AG04449 (cell line): ENCODE measurements at regions not wholly inside any gene's neighbourhood (a gene's known extent, or its start where the extent isn't known, plus 50 kb on each side); places are given as distances from the start of the nearest gene placed in this dataset.

Experiments used
- CTCF ChIA-PET: fragments of 350-600 bp; formaldehyde crosslinking; extraction: SDS; loops from one replicate; lab custom pipeline; 2021; ENCODE audit warnings: antibody characterized with exemption; lab: Yijun Ruan, JAX
- POLR2A ChIA-PET: fragments of 400-600, 350-600 bp; formaldehyde crosslinking; extraction: SDS; loops from one replicate; lab custom pipeline; 2020; ENCODE audit warnings: antibody characterized with exemption, inconsistent platforms; lab: Yijun Ruan, JAX
- DNase-seq: peaks from one replicate; pipeline ENCODE4 v3.0.0-alpha.2; 2010; ENCODE audit warnings: low read depth, low spot score
- H3K4me3 ChIP-seq: 2 replicates; pipeline ENCODE4 v1.5.1; 2011; ENCODE audit warnings: low read depth, mild to moderate bottlenecking, control low read depth, low read length
- TF ChIP-seq, protein P1 (sequence below): IDR thresholded peaks from one replicate; pipeline ENCODE4 v1.5.1; 2011; ENCODE audit warnings: mild to moderate bottlenecking, moderate library complexity, low read length, control low read depth, inconsistent platforms; ENCODE audit not compliant: insufficient read depth; ENCODE audit errors: missing control alignments

DNA sequence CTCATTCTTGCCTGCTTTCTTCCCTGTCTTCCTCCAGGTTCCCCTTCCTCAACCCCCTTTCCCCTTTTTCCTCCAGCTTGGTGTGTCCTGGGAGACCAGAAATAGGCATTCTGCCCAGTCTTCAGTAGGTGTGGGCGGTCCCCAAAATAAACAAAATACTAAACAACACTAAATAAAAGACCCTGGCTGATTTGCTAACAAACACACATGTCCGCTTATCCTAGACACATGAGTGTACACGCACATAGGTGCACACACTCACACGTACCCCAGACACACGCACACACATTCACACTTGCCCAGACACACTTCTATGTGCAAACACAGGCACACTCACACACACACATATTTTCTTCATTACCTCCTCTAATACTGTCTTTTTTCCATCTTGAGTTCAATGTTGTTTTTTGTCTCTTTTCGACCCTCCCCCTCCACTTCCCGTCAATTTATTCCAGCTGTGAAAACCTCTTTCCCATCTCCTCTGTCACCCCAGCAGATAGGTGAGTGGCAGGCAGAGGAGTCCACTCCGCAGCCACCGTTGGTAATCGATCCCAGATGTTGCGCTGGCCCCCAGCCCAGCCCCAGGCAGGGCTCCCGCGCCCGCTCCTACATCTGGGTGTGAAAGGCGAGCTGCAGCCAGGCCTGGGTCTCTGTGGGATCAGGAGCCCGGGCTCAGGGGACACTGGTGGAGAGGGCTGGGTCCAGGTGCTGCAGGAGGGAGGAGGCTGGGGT is 56.9 kb upstream of the FOXP4 start:
- no peak overlapping the region for H3K4me3 ChIP-seq
- POLR2A ChIA-PET: interaction anchor here (0.6 to 1.1 kb wide), 2 partner anchors 15 to 95 kb away, joined by 3 to 4 read pairs; no protein-coding TSS in a partner anchor
- CTCF ChIA-PET: interaction anchor here (1.2 to 2.5 kb wide), 4 partner anchors 10 to 194 kb away, joined by 3 to 8 read pairs (median 4); no protein-coding TSS in a partner anchor
- DNase-seq: no peak
- TF ChIP-seq, protein P1, sequence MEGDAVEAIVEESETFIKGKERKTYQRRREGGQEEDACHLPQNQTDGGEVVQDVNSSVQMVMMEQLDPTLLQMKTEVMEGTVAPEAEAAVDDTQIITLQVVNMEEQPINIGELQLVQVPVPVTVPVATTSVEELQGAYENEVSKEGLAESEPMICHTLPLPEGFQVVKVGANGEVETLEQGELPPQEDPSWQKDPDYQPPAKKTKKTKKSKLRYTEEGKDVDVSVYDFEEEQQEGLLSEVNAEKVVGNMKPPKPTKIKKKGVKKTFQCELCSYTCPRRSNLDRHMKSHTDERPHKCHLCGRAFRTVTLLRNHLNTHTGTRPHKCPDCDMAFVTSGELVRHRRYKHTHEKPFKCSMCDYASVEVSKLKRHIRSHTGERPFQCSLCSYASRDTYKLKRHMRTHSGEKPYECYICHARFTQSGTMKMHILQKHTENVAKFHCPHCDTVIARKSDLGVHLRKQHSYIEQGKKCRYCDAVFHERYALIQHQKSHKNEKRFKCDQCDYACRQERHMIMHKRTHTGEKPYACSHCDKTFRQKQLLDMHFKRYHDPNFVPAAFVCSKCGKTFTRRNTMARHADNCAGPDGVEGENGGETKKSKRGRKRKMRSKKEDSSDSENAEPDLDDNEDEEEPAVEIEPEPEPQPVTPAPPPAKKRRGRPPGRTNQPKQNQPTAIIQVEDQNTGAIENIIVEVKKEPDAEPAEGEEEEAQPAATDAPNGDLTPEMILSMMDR: no peak

DNA sequence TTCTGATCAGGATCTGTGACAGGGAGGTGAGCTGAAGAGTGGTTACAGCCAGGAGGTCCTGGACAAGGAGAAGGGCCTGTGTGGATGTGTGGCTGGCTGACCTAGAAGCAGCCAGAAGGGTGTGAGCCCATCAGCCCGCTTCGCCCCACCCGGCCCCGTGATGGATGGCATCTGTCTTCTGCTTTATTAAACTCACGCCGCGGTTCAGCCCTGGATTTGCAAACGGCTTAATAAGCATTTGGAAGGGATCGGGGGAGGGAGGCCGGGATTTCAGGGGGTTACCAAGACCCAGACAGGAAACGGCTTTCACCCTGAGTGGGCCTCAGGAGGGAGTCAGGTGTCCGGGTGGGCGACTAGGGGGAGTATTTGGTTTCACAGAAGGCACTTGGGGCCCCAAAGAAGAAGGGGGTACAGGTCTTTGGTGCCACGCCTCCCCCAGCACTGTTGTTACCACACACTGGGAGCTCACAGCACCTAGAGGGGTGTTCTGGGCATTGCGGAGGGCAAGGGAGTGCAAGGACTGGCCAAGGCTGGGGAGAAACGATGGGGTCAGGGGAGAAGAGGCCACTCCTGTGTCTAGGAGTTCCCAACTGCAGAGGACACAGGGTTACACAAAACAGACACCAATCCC is 53.8 kb upstream of the FOXP4 start:
- TF ChIP-seq, protein P1: no peak
- CTCF ChIA-PET: no interaction called here
- DNase-seq: no peak
- POLR2A ChIA-PET: no interaction called here
- no peak overlapping the region for H3K4me3 ChIP-seq

DNA sequence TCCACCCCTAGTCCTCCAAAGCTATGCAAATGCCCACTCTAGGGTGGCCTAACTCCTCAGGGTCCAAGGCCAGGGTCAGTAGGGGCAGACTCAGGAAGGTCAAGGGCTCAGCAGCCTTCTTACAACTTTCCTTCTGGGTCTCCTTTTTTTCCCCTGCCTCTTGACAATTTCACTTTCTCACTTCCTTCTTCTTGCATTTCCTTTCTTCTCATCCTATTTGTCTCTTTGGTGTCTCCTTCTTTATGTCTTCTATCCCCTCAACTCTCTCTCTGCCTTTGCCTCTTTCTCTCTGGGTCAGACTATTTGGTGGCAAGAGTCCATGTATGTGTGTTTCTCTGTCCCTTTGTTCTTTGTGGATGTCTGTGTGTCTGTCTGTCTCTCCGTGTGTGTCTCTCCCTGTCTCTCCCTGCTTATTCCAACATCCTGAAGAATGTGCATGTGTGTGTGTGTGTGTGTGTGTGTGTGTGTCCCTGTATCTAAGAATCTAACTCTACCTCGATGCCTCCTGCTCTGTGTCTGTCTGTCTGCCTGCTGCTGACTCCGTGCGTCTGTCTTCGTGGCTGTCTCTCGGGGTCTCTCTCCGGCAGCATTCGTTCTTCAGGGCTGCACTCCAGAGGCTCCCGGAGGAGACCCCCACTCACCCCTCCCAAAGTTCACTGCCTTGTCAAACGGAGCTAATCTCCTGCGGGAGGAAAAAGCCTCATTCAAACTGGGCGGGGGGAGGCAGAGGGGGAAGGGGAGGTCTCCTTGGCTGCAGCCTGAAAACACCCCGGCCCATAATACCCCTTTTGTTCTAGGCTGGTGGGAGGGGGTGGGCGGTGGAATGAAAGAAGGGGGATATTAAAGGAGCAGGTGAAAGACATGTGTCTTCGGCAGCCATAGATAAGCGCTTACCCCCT is 51.7 kb upstream of the FOXP4 start:
- no peak overlapping the region for H3K4me3 ChIP-seq
- ChIA-PET CTCF (no interaction called here), POLR2A (no interaction called here)
- TF ChIP-seq, protein P1: no peak
- no peak for DNase-seq
